ENCODE measurements at regions not wholly inside any gene's neighbourhood (a gene's known extent, or its start where the extent isn't known, plus 50 kb on each side); places are given as distances from the start of the nearest gene placed in this dataset.

DNA sequence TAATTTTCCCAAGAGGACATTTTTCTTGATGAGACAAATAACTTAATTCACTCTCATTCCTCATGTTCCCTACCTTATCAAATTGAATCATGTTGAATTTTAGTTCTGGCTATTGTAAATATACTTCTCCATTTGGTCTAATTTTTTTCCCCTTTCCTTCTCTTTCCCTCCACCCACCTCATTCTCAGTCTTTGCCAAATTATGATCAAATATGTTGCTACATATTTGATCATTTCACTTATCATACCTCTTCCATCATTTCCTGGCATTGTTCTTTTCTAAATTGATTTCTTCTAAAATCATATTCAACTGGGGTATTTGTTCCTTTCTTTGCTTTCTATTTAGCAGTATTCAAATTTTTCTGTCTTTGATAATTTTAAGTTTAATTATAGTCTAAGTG, 52.3 kb downstream of the HDGFL1 start:
- ChIA-PET CTCF (no interaction called here), POLR2A (no interaction called here)

- POLR2A ChIA-PET = no interaction called here
- CTCF ChIA-PET = no interaction called here
These were observed 53.0 kb downstream of the HDGFL1 start for GRCh38 chr6:22622351-22622750.

- CTCF ChIA-PET = no interaction called here
- POLR2A ChIA-PET = no interaction called here
These were observed 53.4 kb downstream of the HDGFL1 start for GRCh38 chr6:22622813-22623212.

- CTCF ChIA-PET = no interaction called here
- POLR2A ChIA-PET = no interaction called here
These were observed 58.3 kb downstream of the HDGFL1 start for GRCh38 chr6:22627644-22628043.

GRCh38 chr6:22631091-22631490, 61.7 kb downstream of the HDGFL1 start:
- ChIA-PET CTCF (no interaction called here), POLR2A (no interaction called here)

- POLR2A ChIA-PET = no interaction called here
- CTCF ChIA-PET = no interaction called here
These were observed 63.3 kb downstream of the HDGFL1 start for GRCh38 chr6:22632581-22633145.

DNA sequence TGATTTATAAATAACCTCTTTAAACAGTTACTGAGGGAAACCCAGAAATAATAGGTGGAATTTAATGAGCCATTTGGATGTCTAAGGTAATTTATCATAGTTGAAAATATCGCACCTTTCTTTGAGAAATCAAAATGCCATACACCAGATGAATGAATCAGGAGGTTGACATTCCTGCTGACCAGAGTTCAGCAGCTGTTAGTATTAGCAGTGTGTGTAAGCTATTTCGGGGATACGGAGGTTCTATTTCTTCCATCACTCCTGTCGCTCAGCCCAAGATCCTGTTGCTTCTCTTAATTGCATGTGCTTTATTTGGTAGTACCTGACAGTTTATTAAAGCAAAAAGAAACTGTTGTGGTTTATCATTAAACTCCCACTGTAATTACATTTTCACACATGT, 67.1 kb downstream of the HDGFL1 start:
- CTCF ChIA-PET = no interaction called here
- POLR2A ChIA-PET = no interaction called here

GRCh38 chr6:22637782-22638181, 68.4 kb downstream of the HDGFL1 start:
- POLR2A ChIA-PET = no interaction called here
- CTCF ChIA-PET = no interaction called here

DNA sequence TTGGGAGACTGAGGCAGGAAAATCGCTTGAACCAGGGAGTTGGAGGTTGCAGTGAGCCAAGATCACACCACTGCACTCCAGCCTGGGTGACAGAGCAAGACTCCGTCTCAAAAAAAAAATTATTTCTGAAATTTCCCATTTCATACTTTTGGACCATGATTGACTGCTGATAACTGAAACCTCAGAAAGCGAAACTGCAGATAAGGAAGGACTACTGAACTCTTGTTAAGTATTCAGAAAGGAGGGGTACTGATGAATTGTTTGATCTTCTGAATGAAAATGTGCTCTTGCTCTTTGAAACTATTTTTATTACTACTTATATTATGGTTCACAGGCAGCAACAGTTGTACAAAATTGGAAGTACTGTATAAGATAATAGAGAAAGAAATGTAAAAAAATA, 69.0 kb downstream of the HDGFL1 start:
- ChIA-PET CTCF (no interaction called here), POLR2A (no interaction called here)

DNA sequence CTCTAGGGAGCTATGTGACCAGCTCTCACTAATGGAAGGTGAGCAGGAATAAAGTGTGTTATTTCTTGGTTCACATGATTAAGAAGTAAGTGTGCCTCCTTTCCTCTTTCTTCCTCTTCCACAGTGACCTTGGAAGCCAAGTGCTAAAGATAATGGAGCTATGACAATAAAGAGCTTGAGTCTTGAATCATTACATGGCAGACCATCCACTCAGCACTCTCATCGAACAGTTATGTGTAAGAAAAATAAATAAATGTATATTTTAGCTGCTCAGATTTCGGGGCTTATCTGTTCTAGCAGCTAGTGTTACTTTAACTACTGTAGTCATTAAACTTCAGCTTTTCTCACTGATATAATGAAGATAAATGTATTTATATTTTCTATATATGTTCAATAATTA, 72.9 kb downstream of the HDGFL1 start:
- ChIA-PET POLR2A (no interaction called here), CTCF (no interaction called here)

DNA sequence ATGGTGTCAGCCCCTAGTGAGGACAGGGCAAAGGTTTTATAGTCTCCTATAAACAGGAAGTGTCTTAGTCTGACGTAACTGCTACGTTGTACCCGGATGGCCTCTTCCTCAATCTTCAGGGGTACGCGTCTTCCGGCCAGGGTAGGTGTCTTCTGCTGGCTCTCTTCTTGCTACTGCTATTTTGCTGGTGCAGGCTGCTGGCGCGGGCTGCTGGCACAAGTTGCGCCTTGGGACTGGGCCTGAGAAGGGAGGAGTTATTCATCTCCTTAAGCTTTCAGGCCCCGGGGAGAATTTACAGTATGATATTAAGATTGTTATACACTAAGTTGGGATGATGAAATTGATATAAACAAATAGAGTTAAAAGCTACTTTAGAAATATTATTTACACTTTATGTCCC, 74.4 kb downstream of the HDGFL1 start:
- POLR2A ChIA-PET = no interaction called here

DNA sequence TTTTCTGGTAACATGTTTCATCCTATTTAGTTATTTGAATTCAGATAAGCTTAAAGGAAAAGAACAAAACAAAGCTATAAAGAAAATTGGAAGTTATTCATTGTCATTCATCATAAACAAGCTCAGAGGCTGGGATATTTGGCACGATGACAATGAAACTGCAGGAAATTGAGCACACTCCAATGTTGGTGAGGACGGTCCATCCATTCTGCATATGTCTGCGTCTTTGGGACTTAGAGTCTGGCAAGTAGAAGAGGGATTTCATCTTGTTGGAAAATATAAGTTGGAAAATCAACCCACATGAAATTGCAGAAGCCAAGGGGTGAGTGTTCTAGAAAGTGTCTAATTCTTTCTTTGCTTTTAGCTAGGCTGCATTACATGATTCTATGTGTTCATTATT, 78.4 kb downstream of the HDGFL1 start:
- POLR2A ChIA-PET = no interaction called here
- CTCF ChIA-PET = no interaction called here

More for the DNA sequence above, 74.4 kb downstream of the HDGFL1 start:
- CTCF ChIA-PET = no interaction called here

- ChIA-PET POLR2A (no interaction called here), CTCF (no interaction called here)
These were observed 82.4 kb downstream of the HDGFL1 start for GRCh38 chr6:22651731-22652130.

- ChIA-PET CTCF (no interaction called here), POLR2A (no interaction called here)
These were observed 84.7 kb downstream of the HDGFL1 start for GRCh38 chr6:22653980-22654610.

DNA sequence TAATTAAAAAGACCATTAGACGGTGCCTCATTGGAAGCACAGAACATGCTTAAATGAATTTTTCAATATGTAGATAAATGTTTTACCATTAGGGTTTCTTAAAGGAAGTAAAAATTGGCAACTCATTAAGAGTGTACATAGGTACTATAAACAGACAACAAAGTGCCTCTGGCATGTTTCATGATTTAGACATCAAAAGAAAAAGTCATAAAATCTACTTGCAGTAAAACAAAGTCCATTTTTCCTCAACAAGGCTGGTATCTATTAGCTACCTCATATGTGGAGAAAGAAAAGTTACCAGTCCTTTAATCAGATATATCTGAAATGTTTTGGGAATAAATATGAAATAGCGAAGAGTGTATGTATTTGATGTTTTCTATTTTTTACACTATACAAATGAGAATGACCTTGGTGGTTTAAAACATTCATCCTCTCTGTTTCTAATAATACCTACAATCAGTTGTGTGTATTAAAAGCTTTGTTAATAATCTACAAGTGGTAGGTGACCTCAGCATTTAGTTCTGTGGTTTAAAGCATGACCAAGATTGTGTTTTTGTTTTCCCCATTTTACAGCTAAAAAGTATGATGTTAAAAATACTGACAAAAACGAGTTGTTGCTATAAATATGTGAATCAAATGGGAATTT, 87.5 kb downstream of the HDGFL1 start:
- CTCF ChIA-PET = no interaction called here
- POLR2A ChIA-PET = no interaction called here

- ChIA-PET CTCF (no interaction called here), POLR2A (no interaction called here)
These were observed 88.1 kb downstream of the HDGFL1 start for GRCh38 chr6:22657352-22657980.

DNA sequence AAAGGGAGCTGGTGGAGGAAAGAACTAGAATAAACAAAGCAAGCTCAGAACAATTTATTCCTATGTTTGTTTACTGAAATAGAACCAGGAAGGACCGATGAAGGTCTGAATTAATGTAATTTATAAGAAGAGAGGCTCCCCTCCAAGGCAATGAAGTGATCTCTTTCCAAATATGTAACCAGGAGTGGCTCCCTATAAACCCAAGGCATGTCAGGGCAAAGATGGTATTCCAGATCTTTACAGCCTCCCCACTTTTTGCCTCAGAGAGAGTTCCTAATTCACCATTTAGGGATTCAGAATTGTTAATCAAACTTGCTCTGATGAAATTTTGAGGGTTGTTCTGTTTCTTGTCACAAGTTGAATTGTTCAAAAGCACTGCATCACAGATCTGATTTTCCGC, 88.8 kb downstream of the HDGFL1 start:
- POLR2A ChIA-PET = no interaction called here
- CTCF ChIA-PET = no interaction called here

DNA sequence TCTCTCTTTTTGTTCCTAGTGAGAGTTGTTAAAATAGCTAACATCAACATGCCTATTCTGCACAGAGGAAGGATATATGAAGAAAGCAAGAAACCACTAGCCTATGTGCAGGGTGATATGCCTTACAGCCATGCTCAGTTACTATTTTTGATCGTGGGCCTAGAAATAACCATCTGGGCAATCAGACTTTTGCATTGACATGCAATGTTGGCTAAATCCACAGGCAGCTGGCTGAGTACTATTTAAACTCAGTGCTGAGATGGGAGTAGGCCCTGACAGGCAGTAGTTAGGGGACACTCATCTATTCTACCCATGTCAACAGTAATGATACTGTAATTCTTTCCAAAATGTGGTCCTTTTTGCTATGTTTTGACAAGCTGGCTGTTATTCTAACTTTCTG, 89.6 kb downstream of the HDGFL1 start:
- CTCF ChIA-PET = no interaction called here
- POLR2A ChIA-PET = no interaction called here

DNA sequence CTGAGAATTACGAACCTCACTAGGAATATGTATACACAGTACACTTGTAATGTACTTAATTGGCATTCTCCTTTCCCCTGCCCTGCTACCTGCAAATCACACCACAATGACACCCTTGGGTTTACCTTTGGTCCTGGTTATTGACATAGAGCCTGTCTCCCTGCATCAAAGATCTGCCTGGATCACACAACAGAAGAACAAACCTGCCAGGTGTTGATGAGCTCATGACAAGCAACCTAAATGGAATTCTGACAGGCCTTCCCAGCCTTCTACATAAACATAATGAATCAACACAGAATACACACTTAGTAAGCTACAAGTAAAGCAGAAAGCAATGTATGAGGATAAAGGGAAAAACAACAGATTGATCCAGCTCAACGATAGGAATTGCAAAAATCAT, 95.6 kb downstream of the HDGFL1 start:
- CTCF ChIA-PET = no interaction called here
- POLR2A ChIA-PET = no interaction called here

GRCh38 chr6:22666021-22666420, 96.7 kb downstream of the HDGFL1 start:
- ChIA-PET POLR2A (no interaction called here), CTCF (no interaction called here)

GRCh38 chr6:22666586-22666985, 97.2 kb downstream of the HDGFL1 start:
- CTCF ChIA-PET = no interaction called here
- POLR2A ChIA-PET = no interaction called here

- POLR2A ChIA-PET = no interaction called here
- CTCF ChIA-PET = no interaction called here
These were observed 98.5 kb downstream of the HDGFL1 start for GRCh38 chr6:22667855-22668254.

Data from activated CD8-positive, alpha-beta memory T cell treated with anti-CD3 and anti-CD28 coated beads for 36 hours (primary cell).